H7 (cell line): ENCODE measurements at regions not wholly inside any gene's neighbourhood (a gene's known extent, or its start where the extent isn't known, plus 50 kb on each side); places are given as distances from the start of the nearest gene placed in this dataset.

Experiments used
- DNase-seq: peaks from one replicate; pipeline ENCODE4 v3.0.0; 2012
- H3K27me3 ChIP-seq: 2 replicates; pipeline ENCODE4 v1.6.0; 2011; ENCODE audit warnings: mild to moderate bottlenecking, low read length; ENCODE audit not compliant: control insufficient read depth, insufficient read depth
- H3K36me3 ChIP-seq: replicated peaks from 2 replicates; pipeline ENCODE4 v1.5.1; 2011; ENCODE audit warnings: low read length; ENCODE audit not compliant: control insufficient read depth, insufficient read depth
- H3K4me3 ChIP-seq: 2 replicates; pipeline ENCODE4 v1.5.1; 2011; ENCODE audit warnings: low read depth, mild to moderate bottlenecking, control low read depth, low read length, moderate library complexity; ENCODE audit not compliant: insufficient read depth

DNA sequence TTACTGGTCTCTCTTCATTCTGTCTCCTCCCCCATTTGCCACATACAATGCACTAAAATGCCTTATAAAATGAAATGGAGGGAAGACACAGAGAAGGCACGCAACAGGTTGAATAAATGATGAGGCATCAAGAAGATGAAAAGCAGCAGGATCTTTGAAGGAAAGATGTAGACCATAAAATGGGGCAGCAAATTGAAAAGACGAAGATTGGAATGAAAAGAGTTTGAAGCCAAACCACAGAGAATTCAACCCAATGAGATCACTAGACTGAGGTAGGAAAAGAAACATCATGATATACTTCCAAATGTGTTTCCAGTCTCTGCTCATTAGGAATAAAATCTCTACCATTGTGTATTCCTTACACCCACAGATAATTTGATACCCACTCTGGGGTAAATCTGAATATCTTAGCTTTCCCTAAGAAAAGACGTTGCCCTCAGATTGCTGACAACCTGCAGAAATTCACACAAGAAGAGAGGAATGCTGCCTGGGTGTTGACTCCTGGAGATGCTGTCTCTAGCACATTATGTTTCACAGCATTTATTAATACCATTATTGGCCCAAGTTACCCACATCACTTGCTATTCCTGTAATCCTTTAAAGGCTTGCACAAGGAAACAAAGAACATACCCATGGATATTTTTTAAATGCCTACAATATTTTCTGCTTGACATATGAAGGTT lies 230.9 kb downstream of the LTN1 start:
- DNase-seq: no peak
- no peak overlapping the region for H3K4me3 ChIP-seq
- no peaks in the 10 kb centered on the region; the same call in 1 of the 2 replicates for H3K36me3 ChIP-seq
- no peaks in the 10 kb centered on the region for H3K27me3 ChIP-seq

DNA sequence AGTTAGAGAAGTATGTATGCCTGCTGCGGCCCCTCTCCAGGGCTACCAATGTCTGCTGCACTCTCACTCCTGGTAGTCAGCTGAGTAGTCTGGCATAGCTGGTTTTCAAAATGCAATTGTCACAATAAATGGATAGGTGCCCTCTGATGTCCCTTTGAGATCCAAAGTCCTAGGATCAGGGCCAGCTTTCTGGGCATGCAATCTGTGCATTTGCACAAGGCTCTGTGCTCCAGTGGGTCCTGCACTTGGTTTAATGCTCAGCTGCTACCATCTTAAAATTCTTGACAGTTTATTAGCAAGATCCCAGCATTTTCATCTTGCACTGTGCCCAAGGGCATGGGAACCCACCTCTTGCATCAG lies 233.8 kb downstream of the LTN1 start:
- Histone ChIP-seq H3K36me3 (no peaks in the 10 kb centered on the region; the same call in 1 of the 2 replicates), H3K27me3 (no peaks in the 10 kb centered on the region), H3K4me3 (no peak overlapping the region)
- no peak for DNase-seq

DNA sequence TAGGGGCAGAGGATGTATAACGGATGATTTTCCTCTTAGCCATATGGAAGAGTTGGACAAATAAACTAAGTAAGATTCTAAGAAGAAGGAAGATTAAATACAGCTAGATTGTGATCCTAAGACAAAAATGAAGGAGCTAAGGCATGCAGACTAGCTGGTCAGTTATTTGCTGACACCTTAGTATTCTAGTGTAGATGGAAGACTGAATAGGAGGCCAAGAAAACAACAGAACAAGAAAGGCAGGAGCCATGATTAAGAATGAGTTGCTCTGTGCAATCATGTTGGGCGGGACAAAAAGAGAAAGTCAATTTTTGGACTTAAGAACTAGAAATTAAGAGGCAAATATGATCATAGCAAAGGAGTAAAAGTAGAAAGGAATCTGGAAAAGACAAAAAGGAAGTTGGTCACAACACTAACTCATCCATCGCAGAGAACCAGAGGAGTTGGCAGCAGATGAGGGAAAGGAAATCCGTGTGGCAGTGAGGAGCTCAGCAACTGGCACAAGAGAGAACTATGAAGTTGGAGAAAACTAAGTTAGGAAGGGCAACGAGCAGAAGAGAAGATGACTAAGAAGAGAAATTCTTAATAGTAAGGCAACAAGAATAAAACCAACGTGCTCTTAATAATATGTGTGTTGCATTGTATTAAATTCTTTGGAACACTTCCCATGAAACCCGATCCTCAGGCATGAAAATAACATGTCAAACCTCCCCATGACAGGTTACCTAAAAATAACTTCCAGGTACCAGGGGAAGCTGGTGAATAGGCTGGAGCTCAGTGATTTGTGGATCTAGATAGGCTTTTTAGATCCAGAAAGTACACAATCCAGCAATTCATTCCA lies 234.4 kb downstream of the LTN1 start:
- H3K27me3 ChIP-seq: no peaks in the 10 kb centered on the region
- no peaks in the 10 kb centered on the region; the same call in 1 of the 2 replicates for H3K36me3 ChIP-seq
- DNase-seq: no peak
- no peak overlapping the region for H3K4me3 ChIP-seq

DNA sequence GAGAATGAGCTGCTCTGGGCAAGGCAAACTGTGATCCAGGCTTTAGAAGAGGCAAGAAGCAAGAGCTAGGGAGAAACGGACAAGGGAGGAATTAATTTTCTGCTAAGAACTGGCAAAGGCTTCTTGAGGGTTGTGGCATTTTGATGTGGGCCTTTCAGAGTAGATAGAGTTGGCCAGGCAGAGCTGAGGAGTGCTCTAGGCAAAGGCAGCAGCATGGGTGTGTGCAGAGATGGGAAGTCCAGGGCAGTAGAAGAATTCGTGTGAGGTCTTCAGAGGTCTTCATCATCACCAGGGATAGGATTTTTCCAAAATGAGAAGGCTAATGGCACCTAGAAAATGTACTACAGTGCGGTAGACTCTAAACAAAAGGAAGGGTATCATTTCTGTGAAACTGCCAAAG lies 237.8 kb downstream of the LTN1 start:
- Histone ChIP-seq H3K4me3 (no peak overlapping the region), H3K27me3 (no peaks in the 10 kb centered on the region), H3K36me3 (no peaks in the 10 kb centered on the region; the same call in 1 of the 2 replicates)
- DNase-seq: no peak

DNA sequence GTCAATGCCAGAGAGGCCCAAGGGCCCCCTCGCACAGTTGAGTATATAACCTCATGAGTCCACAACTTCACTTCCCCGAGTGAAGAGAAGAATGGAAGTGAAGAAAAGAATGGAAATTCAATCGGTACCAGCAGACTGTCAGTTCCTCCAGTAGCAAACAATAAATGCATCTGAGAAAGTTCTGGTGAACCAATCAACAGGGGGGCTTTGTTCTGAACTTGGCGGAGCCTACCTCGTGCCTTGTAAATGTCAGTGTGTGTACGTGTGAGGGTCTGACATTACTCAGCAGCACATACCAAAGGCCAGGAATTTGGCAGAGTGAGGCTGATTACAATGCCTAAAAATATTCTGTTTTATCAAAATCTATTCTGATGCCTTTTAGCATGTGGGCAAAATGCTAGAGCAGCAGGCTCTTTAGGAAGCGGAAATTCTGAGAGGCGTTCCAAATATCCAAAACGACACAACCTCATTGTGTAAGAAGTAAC lies 238.5 kb downstream of the LTN1 start:
- Histone ChIP-seq H3K27me3 (no peaks in the 10 kb centered on the region), H3K36me3 (no peaks in the 10 kb centered on the region; the same call in 1 of the 2 replicates), H3K4me3 (no peak overlapping the region)
- no peak for DNase-seq

DNA sequence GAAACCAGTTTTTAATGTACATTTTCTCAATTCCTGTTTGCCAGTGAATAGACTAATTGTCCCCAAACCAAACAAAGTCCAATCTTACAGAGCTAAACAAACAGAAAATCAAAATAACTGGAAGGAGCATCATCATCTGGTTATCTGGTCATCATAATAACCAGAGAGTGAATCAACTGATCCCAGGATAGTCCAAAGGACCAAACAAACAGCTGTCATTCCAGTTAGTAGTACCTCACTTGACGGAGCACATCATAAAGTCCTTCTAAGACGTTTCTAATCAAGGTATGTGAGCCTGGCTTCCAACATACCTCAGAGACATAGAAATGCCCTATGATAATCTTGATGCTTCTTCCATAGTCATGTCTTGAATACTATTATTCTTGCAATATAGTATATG lies 240.5 kb downstream of the LTN1 start:
- H3K36me3 ChIP-seq: no peaks in the 10 kb centered on the region
- no peak for DNase-seq
- H3K27me3 ChIP-seq: no peaks in the 10 kb centered on the region
- no peak overlapping the region for H3K4me3 ChIP-seq

DNA sequence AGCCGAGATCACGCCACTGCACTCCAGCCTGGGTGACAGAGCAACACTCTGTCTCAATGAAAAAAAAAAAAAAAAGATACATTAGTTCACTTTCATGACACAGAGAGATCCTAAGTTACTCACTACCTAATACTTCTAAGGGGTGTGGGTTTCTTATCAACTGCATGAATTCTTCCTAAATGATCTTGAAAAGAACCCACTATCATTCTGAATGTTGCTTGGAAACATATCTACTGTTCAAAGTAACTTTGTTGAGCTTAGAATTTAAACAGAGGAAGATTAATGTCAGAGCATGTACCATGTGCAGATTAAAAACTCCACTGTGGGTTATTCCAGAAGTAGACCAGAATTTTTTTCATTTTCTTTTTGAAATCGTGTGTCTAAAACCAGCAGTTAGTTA lies 241.5 kb downstream of the LTN1 start:
- Histone ChIP-seq H3K4me3 (no peak overlapping the region), H3K27me3 (no peaks in the 10 kb centered on the region)
- DNase-seq: no peak

DNA sequence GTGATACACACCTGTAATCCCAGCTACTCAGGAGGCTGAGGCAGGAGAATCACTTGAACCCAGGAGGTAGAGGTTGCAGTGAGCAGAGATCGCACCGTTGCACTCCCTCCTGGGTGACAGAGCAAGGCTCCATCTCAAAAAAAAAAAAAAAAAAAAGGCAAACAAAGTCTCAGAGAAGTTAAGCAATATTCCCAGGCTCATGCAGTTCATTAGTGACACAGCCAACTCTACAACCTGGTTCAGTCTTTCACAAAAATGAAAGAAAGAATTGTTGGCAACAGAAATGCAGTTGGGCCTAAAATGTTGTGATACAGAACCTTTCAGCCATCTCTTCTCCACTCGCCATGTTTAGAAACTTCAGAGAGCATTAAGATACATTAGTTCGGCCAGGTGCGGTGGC lies 242.1 kb downstream of the LTN1 start:
- Histone ChIP-seq H3K4me3 (no peak overlapping the region), H3K36me3 (no peaks in the 10 kb centered on the region), H3K27me3 (no peaks in the 10 kb centered on the region)
- DNase-seq: no peak

More for the DNA sequence above, 241.5 kb downstream of the LTN1 start:
- H3K36me3 ChIP-seq: no peaks in the 10 kb centered on the region

DNA sequence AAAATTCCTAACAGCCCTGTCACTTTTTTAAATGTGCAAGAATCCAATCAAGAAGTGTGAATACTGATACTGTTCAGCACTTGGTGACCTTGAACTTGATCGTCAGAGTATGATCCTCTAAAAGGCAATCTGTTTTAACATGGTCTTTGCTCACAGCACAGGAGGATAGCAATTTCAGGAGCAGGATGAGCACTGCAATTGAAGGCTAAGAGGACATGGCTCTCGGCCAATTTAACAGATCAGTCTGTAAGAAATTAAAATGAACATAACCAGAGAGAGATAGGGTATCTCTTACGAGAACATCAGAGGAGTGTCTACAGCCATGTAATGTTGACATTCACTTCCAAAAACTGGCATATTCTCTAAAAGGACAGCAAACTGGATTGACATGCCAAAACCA lies 243.1 kb downstream of the LTN1 start:
- Histone ChIP-seq H3K36me3 (no peaks in the 10 kb centered on the region), H3K27me3 (no peaks in the 10 kb centered on the region), H3K4me3 (no peak overlapping the region)
- DNase-seq: no peak

DNA sequence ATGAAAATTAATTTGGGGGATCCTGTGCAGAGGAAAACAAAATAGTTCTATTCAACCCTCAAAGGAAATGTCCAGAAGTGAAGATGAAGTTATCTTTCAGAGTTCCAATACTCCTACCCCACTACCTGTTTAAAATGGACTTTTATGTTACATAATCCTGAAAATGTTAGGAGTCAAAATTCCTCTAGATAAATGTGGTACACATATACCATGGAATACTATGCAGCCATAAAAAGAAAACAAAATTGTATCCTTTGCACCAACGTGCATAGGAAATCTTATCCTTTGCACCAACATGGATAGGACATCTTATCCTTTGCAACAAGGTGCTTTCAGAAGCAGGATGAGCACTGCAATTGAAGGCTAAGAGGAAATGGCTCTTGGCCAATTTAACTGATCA lies 245.2 kb downstream of the LTN1 start:
- DNase-seq: no peak
- Histone ChIP-seq H3K4me3 (no peak overlapping the region), H3K27me3 (no peaks in the 10 kb centered on the region), H3K36me3 (no peaks in the 10 kb centered on the region)

DNA sequence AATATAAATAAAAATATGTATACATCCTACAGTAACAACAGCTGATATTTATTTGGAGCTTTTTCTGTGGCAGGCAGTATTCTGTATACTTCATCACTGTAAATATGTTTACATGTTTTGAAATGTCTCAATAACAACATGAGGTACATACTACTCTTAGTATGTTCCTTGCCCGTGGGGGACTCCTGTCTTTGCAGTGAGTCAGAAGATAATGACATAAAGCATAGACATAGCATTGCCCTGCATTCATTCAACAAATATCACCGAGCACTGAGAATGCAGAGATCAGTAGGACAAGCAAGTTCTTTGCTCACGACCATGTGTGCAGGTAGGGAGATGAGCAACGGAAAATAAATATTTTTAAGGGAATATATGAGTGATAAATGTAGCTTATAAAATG lies 246.5 kb downstream of the LTN1 start:
- H3K4me3 ChIP-seq: no peak overlapping the region

DNA sequence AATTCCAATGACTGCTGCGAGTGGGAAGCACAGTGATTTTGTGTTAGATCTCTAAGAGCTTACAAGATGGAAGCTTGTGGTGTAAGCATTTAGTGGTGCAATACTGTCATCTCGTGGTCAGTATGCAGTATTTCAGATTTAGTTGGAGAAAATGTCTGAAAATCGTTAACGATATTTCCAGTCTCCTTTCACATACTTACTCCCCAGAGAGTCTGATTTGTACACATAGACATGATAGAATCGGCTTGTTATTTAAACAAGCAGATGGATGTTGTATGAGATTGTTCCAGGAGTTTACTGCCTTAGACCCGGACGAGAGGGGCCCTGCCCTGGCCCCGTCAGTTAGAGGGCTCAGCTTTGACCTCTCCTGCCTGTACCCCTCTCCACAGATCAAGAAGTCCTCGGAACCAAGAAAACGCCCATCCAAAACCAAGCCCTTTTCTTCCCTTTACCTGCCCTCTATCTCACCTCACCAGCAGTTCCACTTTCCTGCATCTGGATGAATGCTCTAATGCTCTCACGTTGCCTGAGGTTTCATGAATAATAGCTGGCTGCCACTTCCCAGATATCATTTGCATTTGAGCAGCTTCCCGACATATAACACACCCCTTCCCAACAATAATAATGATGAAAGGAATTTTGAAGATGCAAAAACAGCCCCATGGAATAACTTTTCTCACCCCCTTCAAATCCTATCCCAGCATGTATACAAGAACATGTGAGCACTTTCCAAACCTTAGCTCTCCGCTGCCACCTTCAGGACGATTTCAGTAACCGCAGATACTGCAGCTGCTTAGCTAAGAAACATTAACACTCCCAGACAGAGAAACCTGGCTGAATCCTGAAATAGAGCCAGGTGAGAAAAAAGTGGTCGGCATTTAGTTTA lies 247.3 kb downstream of the LTN1 start:
- H3K27me3 ChIP-seq: no peaks in the 10 kb centered on the region
- H3K4me3 ChIP-seq: no peak overlapping the region
- no peaks in the 10 kb centered on the region for H3K36me3 ChIP-seq
- DNase-seq: peak; percentile 43

More for the DNA sequence above, 246.5 kb downstream of the LTN1 start:
- Histone ChIP-seq H3K27me3 (no peaks in the 10 kb centered on the region), H3K36me3 (no peaks in the 10 kb centered on the region)
- DNase-seq: no peak

DNA sequence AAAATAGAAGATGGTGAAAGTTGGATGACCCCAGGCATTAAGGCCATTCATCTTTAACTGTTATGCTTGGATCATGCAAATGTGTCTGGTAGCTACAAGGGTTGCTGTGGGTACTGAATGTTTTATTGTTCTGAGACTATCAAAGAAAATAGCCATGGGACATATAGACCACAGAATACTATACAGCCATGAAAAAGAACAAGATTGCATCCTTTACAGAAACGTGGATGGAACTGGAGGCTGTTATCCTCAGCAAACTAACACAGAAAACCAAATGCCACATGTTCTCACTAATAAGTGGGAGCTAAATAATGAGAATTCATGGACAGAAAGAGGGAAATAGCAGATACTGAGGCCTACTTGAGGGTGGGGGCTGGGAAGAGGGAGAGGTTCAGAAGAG lies 249.0 kb downstream of the LTN1 start:
- Histone ChIP-seq H3K36me3 (no peaks in the 10 kb centered on the region), H3K4me3 (no peak overlapping the region), H3K27me3 (no peaks in the 10 kb centered on the region)
- no peak for DNase-seq

DNA sequence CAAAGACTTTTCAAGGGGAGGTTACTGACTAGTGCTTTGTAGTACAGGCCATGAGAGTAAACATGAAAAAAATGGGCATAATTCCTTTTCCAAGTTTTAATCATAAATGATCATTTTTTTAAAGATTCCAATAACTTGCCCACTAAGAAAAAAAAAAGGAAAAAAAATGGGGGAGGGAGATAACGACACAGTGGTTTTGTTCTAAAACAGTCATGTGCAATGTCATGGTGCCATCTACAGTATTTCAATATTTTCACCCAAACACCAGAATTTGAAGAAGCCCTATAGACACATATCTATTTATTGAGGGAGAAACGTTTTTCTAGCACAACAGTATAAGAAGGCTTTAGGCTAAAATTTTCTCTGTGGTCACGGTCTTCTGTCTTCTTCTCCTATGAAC lies 250.2 kb downstream of the LTN1 start:
- Histone ChIP-seq H3K36me3 (no peaks in the 10 kb centered on the region), H3K27me3 (no peaks in the 10 kb centered on the region), H3K4me3 (no peak overlapping the region)
- no peak for DNase-seq
